ENCODE measurements at regions not wholly inside any gene's neighbourhood (a gene's known extent, or its start where the extent isn't known, plus 50 kb on each side); places are given as distances from the start of the nearest gene placed in this dataset.
"Not testable (repeated sequence)": the region's sequence is repeated elsewhere in the genome, so short reads cannot be mapped to it uniquely, and the experiment has no call there.

DNA sequence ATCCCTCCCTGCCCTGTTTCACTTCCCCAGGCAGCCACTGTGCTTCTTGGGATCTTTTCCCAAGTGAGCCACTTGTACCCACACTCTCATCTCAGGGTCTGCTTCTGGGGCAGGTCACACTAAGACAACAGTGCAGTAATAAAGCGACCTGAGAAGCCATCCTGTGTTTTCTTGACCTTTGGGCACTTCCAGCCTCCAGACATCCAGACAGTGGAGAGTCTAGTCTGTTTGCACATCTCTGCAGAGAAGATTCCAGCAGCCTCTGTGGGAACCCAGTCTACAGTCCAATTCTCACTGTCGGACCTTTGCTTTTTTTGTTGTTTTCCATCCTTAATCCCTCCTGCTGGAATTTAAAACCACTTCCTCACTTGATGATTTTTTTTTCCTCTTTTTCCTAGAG, 50.3 kb upstream of the ATP6AP2 start:
- DNase-seq: no peak

DNA sequence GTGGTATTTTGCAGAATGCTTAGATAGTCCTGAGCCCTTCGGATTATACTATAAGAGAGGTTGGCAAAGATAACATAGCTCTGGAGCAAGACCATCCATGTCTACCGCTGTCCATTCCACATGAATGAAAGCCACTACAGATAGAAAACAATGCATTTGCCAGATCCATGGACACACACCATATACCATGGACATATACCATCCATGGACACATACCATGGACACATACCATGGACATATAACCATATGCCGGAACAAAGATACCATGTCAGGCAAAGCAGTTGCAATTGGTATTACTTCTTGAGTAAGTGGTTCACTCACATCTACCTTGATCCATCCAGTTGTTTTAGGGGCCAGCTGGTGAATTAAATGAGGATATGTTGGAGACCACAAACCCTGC, 53.2 kb upstream of the ATP6AP2 start:
- DNase-seq: no peak

DNA sequence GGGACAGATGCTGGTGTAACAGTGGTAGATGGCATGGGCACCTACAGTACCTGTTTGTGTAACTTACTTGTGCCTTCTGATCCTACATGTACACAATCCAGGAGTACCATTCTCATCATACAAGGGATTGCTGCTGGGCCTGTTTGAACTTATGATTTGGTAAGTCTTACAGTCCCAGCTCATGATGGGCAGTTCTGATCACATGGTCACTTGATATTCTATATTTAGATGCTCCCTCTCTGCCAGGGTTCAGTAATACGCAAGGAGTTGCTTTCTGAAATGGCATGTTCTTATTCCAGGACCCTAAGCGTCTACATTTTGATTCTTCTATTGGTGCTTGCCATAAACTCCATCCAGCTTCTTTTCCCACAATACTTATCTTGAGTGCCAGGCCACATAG, 54.4 kb upstream of the ATP6AP2 start:
- DNase-seq: no peak

DNA sequence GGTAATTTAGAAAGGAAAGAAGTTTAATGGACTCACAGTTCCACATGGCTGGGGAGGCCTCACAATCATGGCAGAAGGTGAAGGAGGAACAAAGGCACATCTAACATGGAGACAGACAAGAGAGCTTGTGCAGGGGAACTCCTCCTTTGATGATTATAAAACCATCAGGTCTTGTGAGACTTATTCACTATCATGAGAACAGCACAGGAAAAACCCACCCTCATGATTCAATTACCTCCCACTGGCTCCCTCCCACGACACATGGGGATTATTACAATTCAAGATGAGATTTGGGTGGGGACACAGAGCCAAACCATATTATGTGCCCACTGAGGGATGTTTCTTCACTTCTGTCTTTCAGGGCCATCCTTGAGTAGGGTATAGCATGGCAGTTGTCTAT, 54.9 kb upstream of the ATP6AP2 start:
- not testable (repeated sequence) for DNase-seq

DNA sequence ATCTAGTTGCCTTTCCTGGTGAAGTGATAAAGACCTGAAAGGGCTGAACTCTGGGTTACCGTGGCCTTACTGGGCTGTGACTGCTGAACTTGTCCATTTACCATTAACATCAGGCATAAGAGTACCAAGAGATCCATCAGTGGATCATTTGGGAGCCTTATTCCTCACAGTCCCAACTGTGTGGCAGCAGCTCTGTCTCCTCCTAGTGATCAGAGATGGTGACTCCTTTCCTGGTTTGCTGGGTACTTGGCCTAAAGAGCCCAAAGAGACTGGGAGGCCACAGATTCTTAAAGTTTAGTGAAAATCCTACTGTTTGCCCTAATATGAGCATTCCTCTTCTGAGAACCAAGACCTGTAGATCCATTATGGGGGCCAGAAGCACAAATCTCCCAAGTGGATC, 56.3 kb upstream of the ATP6AP2 start:
- DNase-seq: no peak

DNA sequence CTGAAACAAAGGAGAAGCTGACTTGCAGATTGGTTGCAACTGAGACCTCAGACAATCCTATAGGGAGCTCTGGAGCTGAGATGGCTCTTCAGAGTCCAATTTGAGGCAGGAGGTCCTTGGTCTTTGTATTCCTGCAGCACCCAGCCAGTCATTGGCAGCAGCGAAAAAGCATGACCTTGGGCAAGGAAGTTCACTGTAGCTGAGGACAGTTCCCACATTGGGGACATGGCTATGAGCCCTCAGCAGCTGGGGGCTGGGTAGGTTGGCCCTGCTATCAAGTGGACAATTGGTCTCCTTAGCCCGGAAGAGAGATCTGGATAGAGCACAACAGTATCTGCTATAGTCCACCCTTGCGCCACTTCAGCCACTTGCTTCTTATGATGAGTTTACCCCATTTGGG, 56.9 kb upstream of the ATP6AP2 start:
- DNase-seq: no peak

DNA sequence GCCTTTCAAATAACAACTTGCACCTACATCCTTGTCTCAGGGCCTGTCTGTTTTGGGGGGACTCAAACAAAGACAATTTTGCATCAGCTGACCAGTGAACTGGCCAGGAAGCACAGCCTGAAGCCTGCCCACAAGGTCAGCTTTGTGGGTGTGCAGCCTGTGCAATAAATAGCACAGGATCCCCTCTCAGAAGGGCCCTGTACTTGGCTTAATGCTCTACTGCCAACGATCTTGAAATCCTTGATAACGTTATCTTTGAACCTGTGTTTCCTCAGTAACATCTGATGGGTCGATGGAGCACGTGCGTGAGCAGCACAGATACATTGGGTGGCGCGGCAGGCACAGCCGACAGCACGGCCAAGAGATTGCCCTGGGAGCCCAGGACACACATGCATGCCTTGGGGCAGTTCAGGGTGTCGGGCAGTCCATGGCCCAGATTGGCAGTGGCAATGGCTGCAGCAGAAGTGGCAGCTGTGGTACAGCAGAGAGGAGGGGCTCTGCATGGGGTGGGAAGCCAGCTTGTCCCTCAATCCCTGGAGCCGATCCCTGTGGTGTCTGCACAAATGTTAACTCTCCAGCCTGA, 58.8 kb upstream of the ATP6AP2 start:
- no peak for DNase-seq

DNA sequence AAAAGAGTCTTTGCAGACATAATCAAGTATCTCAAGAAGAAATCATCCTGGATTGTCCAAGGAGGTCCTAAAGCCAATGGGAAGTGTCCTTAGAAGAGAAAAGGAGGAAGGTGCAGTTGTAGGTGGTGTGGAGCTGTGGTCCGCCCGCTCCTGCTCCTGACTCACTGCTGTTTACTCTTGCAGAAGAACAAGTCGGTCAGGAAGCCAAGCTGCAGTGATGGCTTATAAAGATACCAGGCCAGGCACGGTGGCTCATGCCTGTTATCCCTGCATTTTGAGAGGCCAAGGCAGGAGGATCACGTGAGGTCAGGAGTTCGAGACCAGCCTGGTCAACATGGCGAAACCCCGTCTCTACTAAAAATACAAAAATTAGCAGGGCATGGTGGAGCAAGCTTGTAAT, 66.4 kb upstream of the ATP6AP2 start:
- no peak for DNase-seq

DNA sequence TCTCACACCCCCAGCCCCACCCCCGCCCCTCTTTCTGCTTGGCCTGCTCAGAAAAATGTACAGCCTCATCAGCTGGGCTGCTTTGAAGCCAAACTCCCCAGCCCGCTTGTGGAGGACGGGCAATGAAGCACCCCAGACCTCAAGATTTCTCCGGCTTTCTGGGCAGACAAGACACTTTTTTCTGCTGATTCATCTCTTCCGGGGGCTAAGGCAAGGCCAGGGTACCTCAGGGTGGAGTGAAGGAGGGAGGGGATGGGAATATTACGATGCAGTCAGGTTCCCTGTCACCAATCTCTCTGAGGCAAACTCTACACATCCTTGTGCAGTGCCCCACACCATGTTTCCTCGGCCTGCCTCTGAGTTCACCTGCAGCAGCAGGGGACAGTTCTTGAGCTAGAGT, 66.9 kb upstream of the ATP6AP2 start:
- no peak for DNase-seq

DNA sequence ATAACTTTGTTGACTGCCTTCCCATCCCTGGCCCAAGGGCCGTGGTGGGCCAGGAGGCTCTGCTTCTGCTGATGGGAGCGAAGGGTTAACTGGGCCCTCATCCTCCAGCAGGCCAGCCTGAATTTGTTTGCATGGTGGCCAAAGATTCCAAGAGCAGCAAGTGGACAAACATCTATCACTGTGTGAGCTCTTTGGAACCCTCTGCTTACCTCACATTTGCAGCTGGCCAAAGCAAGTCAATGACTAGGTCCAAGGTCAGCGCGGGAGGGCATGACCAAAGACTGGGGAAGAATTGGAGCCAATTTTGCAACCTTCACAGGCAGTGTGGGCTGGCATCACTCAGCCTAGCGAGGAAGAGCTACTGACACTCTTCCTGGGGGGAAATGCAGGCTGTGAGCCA, 67.8 kb upstream of the ATP6AP2 start:
- no peak for DNase-seq

DNA sequence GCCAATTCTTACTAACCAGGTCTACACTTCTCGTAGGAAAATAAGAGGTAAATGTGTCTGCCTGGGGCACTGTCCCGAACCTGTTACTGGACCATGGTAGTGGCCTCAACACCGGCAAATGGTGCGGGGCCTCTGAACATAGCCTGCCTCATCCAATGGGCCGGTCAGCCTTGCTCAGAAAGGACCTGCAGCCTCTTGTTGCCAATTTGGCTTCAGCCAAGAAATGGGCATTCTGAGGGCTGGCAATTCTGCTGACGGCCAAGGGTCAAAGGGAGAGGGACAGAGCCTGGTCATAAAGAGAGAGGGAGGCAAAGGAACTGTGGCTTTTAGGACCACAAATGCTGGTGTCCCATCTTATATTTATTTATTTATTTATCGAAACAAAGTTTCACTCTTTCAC, 69.5 kb upstream of the ATP6AP2 start:
- DNase-seq: no peak

DNA sequence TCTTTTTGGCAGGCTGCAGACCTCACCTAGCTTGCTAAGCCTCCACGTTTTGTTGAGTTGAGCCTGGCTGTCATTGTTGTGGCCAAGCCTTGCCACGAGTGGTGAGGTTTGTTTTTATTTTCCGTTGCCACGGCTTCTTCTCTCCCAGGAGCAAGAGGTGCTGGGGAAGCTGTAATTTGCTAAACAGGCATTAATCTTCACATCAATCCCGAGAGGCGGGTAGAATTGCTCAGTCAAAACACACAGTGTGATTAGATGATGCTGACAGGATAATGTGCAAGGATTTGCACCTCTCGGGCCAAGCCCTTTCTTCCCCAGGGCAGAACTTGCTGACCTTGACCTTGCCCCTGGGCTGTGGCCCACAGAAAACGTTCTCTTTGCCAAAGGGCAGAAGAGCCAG, 72.2 kb upstream of the ATP6AP2 start:
- DNase-seq: no peak

DNA sequence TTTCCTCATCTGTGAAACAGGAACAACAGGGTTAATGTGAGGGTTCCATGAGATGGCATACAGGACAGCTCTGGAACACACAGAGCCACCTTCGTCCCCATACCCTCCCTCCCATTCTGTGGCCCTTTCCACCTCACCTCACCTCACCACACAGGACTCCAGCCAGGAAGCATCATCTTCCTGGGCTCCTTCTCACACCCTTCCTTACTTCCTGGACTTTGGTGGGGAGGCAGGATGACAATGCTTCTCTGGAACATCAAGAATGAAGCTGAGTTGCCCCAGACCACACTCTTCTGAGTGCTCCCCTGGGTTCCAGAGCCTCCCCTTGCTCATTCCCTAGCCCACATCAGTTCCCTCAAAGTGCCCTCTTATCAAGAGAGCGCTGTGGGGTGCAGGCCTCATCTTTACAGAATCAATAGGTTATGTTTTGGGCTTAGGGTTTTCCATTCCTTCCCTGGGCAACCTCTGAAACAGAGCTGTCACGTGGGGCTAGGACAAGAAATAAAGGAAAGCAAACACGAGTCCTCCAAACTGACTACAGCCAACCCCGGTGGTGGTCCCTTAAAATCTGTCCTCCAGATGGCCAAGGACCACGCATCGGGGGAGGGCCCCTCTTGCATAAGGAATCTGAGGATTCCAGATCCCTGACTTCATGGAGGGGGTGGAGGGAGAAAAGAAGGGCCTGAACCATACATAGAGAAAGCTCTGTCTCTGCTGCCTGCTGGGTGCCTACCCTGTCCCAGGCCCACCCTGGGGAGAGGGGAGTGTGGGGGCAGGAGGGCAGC, 74.4 kb upstream of the ATP6AP2 start:
- no peak for DNase-seq

DNA sequence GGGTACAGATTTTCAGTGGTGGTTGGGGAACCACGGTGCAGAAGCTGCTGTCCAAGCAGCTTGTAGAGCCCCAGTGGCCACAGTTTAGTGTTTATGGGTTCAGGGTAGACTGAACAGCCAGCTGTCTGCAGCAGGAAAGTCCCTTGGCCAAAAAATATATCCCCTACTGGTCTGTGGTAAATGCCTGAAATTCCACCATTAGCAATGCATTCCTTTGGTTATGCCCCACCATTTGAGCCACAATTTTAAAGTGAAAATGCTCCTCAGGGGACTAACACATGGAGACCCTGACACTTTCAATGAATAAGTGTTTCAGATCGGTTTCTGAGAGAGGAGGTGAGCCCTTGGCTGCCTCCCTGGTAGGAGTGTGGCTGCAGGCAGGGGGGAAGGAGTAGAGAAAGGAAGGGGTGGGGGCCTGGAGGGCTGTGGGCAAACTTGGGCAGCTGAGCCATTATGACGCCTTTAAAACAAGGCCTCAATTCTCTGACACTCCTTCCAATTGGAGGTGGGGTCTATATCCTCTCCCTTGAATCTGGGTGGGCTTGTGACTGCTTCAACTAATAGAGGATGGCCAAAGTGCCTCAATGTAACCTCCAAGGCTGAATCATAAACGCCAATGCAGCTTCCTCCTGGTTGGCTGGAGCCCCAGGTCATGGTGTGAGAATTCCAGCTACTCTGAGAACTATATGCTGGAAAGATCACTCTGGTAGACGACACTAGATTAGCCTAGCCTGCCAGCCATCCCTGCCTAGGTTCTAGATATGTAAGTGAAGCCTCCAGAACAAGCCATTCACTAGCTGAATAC, 75.8 kb upstream of the ATP6AP2 start:
- DNase-seq: no peak

DNA sequence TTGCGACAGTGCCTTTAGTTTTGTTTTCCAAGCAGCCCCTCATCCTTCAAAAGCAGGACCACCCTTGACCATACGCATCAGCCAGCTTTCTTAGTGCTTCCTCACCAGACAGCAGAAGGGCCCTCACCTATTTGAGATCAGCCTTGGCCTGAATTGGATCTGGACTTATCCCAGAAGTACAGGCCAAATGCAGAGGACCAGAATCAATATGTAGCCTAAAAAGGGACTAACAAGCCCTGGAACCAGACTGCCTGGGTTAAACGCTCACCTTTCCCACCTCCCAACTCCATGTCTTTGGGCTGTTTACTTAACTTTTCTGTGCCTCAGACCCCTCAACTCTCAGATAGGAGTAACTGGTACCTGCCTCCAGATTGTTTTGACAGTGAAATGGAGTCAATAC, 77.7 kb upstream of the ATP6AP2 start:
- DNase-seq: no peak

DNA sequence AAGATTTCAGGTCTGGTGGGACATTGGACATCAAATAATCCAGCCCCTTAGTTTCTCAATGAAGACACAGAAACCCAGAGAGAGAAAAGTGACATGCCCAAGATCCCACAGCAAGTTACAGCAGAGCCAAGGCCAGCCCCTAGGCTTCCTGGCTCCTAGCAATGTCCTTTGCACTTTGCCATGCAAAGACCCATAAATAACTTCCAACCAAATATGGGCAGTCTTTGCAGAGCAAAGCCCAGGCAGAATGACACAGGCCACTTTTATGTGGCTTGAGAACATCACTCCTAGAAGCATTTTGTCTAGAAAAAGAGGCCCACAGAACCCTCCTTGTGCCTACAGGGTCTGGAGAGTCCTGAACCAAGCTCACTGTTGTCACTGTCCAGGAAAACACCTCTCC, 78.1 kb upstream of the ATP6AP2 start:
- DNase-seq: no peak

DNA sequence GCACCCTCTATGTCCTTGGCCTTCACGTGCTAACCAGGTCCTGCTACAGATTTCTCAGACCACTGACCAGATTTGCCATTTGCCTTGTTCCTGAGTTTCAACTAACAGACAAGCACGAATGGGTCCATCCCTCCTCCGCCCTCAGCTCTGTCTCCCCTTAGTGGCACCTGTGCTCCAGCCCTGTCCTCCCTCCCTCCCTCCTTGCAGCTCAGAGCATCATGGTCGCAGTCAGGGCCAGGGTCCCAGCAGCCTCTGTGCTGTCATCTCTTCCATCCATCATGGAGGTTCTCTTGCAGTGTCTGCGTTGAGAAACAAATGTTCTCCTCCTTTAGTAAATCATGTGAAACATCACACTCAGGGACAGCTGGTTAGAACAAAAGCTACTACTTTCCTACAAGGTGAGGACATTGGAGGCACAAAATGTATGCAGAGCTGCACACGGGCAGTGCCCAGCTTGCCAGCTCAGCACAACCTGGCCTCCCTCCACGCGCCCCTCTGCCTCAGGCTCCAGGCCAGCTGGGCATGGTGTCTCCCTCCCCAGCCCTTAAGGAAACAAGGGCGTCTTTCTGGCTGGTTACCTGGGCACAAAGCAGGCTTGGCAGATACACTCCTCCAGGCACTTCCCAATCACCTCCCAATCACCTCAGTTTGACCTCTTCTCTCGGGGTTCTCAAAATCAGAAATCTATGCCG, 79.5 kb upstream of the ATP6AP2 start:
- no peak for DNase-seq

DNA sequence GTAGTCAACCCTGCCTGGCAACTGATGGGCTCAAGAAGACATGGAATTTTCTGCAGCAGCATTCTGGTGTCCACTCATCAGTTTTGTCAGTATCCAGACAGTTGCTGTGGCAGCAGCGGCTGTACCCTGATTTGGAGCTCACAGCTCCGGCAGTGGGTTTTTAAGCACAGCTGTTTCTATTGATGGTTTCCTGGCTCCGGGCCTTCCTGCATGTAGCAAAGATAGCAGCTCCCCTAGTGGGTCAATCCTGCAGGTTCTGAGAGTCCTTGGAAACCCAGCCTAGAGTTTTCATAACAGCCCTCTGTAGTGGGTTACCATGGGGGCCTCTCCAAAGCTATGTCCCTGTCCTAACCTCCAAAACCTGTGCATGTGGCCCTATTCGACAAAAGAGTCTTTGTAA, 84.0 kb upstream of the ATP6AP2 start:
- no peak for DNase-seq

DNA sequence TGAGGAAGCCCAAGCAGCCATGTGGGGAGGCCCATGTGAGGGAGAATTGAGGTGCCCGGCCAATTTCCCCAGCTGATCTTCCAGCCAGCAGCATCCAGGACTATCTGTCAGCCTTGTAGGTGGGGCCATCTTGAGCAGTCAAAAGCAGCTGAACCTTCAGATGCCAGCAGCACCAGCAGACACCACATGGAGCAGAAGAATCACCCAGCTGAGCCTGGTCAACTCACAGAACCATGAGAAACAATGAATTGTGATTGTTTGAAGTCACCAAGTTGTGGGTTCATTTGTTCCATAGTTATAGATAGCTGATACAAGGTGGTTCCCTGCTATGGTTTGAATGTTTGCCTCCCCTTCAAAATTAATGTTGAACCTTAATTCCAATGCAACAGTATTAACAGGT, 85.1 kb upstream of the ATP6AP2 start:
- no peak for DNase-seq

DNA sequence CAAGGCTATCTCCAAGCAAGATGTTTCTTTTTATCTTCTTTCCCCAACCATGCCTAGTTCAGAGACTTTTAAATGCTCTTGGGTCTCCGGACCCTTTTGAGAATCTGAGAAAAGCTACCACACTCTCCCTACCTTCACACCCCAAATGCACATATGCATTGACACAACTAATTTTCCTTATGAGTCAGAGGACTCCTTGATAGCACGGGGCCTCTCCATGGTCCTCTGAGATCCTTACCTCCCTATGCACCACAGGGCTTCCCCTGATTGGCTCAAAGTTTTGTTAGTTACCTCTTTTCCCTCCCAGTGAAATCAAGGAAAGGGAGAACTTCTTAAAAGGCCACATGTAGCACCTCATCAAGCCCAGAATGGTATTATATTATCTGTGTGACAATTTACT, 86.8 kb upstream of the ATP6AP2 start:
- no peak for DNase-seq

DNA sequence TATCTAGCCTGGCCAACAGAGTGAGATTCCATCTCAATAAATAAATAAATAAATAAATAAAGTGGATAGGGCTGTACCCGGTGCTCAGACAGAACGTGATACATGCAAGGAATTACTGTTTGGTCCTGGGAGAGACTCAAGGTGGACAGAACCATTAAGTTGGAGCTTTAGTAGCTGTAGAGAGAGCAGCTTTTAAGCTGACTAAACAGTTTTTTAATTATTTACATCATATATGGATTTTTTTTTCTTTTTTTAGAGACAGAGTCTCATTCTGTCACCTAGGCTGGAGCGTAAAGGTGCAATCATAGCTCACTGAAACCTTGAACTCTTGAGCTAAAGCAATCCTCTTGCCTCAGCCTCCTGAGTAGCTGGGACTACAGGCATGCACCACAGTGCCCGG, 92.5 kb upstream of the ATP6AP2 start:
- DNase-seq: no peak

DNA sequence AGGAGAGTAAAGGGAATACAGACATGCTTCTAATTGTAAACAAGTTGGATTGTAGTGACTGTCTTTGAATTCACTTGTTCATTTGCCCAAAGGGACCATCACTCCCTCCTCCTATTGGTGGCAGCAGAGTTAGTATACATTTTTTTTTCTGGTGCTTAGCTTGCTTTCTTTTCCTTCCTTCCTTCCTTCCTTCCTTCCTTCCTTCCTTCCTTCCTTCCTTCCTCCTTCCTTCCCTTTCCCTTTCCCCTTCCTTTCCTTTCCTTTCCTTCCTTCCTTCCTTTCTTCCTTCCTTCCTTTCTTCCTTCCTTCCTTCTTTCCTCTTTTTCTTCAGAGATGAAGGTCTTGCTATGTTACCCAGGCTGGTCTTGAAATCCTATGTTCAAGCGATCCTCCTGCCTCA, 94.8 kb upstream of the ATP6AP2 start:
- no peak for DNase-seq

DNA sequence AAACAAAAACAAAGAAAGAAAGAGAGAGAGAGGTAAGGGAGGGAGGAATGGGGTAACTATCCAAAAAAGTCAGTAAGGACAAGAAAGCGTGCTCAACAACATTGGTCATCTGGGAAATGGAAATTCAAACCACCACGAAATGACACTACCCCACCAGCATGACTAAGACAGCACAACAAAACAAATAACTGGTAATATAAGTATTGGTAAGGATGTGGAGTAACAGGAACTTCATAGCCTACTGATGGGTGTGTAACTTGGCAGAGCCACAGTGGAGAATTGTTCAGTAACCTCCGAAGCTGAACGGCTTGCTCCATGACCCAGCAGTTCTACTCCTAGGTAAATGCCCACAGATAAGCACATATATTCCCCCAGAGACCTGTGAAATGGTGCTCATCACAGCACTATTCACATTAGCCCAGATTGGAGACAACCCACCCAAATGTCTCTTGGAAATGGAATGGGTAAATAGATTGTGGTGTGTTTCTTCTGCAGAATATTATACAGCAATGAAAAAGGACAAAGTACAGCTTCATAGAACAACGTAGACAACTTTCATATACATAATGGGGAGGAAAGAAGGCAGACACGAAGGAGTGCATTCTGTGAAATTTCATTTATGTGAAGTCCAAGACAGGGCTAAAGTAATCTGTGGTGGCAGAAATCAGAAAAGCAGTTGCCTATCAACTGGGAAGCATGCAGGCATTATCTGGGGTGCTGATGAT, 95.5 kb upstream of the ATP6AP2 start:
- no peak for DNase-seq
